PC-9 (cell line): ENCODE measurements at regions not wholly inside any gene's neighbourhood (a gene's known extent, or its start where the extent isn't known, plus 50 kb on each side); places are given as distances from the start of the nearest gene placed in this dataset.

Experiments used
- CTCF ChIP-seq: fragments of 200-600 bp; sonication (generic); conservative IDR thresholded peaks from 2 replicates; pipeline ENCODE4 v1.6.1; 2017; ENCODE audit warnings: mixed run types, antibody characterized with exemption, mild to moderate bottlenecking, moderate library complexity
- EZH2 ChIP-seq: fragments of 200-600 bp; sonication (generic); IDR thresholded peaks from 2 replicates; pipeline ENCODE4 v1.8.0; 2017; ENCODE audit warnings: antibody characterized with exemption, low read depth

GRCh38 chr15:81948751-81949150, 97.1 kb downstream of the MEX3B start:
- TF ChIP-seq CTCF (no peak), EZH2 (no peak)
